ENCODE measurements at regions not wholly inside any gene's neighbourhood (a gene's known extent, or its start where the extent isn't known, plus 50 kb on each side); places are given as distances from the start of the nearest gene placed in this dataset.

GRCh38 chr18:45423659-45424058, 191.6 kb upstream of the SLC14A2 start:
- TF ChIP-seq CTCF (IDR thresholded peaks at IDR 0.05): no peak
- no peaks in the 10 kb centered on the region for H3K27me3 ChIP-seq
- H3K4me3 ChIP-seq: no peak overlapping the region
- no peak for DNase-seq
- intact Hi-C loops (cut with DNase I): no loop called here
- no peak overlapping the region for H3K27ac ChIP-seq
- no peaks in the 10 kb centered on the region for H3K9me3 ChIP-seq
- no peaks in the 10 kb centered on the region for H3K36me3 ChIP-seq
- H3K4me1 ChIP-seq: no peaks in the 10 kb centered on the region
- H3K9ac ChIP-seq (ENCODE audit: low read depth in 2 of 2, low read length in 2 of 2): no peak overlapping the region

- Histone ChIP-seq H3K36me3 (no peaks in the 10 kb centered on the region), H3K9me3 (no peaks in the 10 kb centered on the region), H3K4me1 (no peaks in the 10 kb centered on the region), H3K4me3 (no peak overlapping the region), H3K27ac (no peak overlapping the region), H3K9ac (ENCODE audit: low read depth in 2 of 2, low read length in 2 of 2) (no peak overlapping the region), H3K27me3 (no peaks in the 10 kb centered on the region)
- no peak for TF ChIP-seq CTCF (IDR thresholded peaks at IDR 0.05)
- DNase-seq: no peak
- intact Hi-C loops (cut with DNase I): no loop called here
Measured at GRCh38 chr18:45430041-45430440, 185.2 kb upstream of the SLC14A2 start.

GRCh38 chr18:45435810-45436209, 179.5 kb upstream of the SLC14A2 start:
- H3K36me3 ChIP-seq: no peaks in the 10 kb centered on the region

GRCh38 chr18:45437366-45437765, 177.9 kb upstream of the SLC14A2 start:
- intact Hi-C loops (cut with DNase I): no loop called here
- Histone ChIP-seq H3K9ac (ENCODE audit: low read depth in 2 of 2, low read length in 2 of 2) (no peak overlapping the region), H3K4me3 (no peak overlapping the region), H3K9me3 (no peaks in the 10 kb centered on the region), H3K27ac (no peak overlapping the region), H3K36me3 (no peaks in the 10 kb centered on the region), H3K27me3 (no peaks in the 10 kb centered on the region), H3K4me1 (no peaks in the 10 kb centered on the region)
- TF ChIP-seq CTCF (IDR thresholded peaks at IDR 0.05): no peak
- DNase-seq: no peak

More at GRCh38 chr18:45435810-45436209, 179.5 kb upstream of the SLC14A2 start:
- intact Hi-C loops (cut with DNase I): no loop called here
- Histone ChIP-seq H3K27ac (no peak overlapping the region), H3K9ac (ENCODE audit: low read depth in 2 of 2, low read length in 2 of 2) (no peak overlapping the region), H3K27me3 (no peaks in the 10 kb centered on the region), H3K4me3 (no peak overlapping the region), H3K4me1 (no peaks in the 10 kb centered on the region), H3K9me3 (no peaks in the 10 kb centered on the region)
- no peak for DNase-seq
- TF ChIP-seq CTCF (IDR thresholded peaks at IDR 0.05): no peak

GRCh38 chr18:45439851-45440645, 175.2 kb upstream of the SLC14A2 start:
- Histone ChIP-seq H3K27me3 (no peaks in the 10 kb centered on the region), H3K9me3 (no peaks in the 10 kb centered on the region), H3K4me3 (no peak overlapping the region), H3K9ac (ENCODE audit: low read depth in 2 of 2, low read length in 2 of 2) (no peak overlapping the region), H3K27ac (no peak overlapping the region), H3K36me3 (no peaks in the 10 kb centered on the region), H3K4me1 (no peaks in the 10 kb centered on the region)
- TF ChIP-seq CTCF (IDR thresholded peaks at IDR 0.05): no peak
- intact Hi-C loops (cut with DNase I): no loop called here
- DNase-seq: no peak
